B cell (primary cell): ENCODE measurements at regions not wholly inside any gene's neighbourhood (a gene's known extent, or its start where the extent isn't known, plus 50 kb on each side); places are given as distances from the start of the nearest gene placed in this dataset.

ENCODE experiments used
- ATAC-seq: fragments of 200-7000 bp; cut with Tn5 transposase; one replicate; pipeline ENCODE4 v1.10.0; 2021; ENCODE audit warnings: low read depth, mild to moderate bottlenecking, moderate number of reproducible peaks, moderate library complexity
- CTCF ChIA-PET: fragments of 350-600 bp; sonication (Branson Sonifier 250); formaldehyde crosslinking; loops from one replicate; lab custom pipeline; 2021; ENCODE audit warnings: antibody characterized with exemption, inconsistent platforms; lab: Charles Lee
- POLR2A ChIA-PET: fragments of 350-600 bp; sonication (Branson Sonifier 250); formaldehyde crosslinking; loops from one replicate; lab custom pipeline; 2021; ENCODE audit warnings: antibody characterized with exemption; lab: Charles Lee
- DNase-seq: peaks from one replicate; pipeline ENCODE4 v3.0.0; 2013
- H2AFZ ChIP-seq: 2 replicates; pipeline ENCODE4 v1.6.1; 2012; ENCODE audit warnings: mild to moderate bottlenecking, low read depth, low read length; ENCODE audit not compliant: insufficient read depth, poor library complexity, severe bottlenecking
- H3K27ac ChIP-seq, 2 donors: 1 replicate in 1 of 2; 2 replicates in 1 of 2; pipeline ENCODE4 v1.5.1; 2012 to 2013; ENCODE audit warnings: low read length in 2 of 2, mild to moderate bottlenecking in 2 of 2, moderate library complexity in 1 of 2
- H3K27me3 ChIP-seq, 4 experiments: fragments of 200-600 bp in 1 of 4; sonication (generic) in 1 of 4; replicated peaks in 1 of 4; 1 replicate in 2 of 4; 2 replicates in 2 of 4; pipeline versions ENCODE4 v1.6.1 to v1.7.0; 2013 to 2016; ENCODE audit warnings: low read length in 3 of 4, mild to moderate bottlenecking in 2 of 4, mixed read lengths in 1 of 4, moderate library complexity in 1 of 4; ENCODE audit not compliant: insufficient read depth in 4 of 4, control insufficient read depth in 3 of 4; ENCODE audit errors: control extremely low read depth in 1 of 4
- H3K36me3 ChIP-seq, 2 experiments: replicated peaks in 1 of 2; 1 replicate in 1 of 2; 2 replicates in 1 of 2; pipeline versions ENCODE4 v1.6.1 to v1.7.1; 2013; ENCODE audit warnings: low read length in 1 of 2; ENCODE audit not compliant: insufficient read depth in 2 of 2, control insufficient read depth in 1 of 2; ENCODE audit errors: control extremely low read depth in 1 of 2, extremely low read depth in 1 of 2
- H3K4me1 ChIP-seq, 2 donors: fragments of 200-600 bp in 1 of 2; sonication (generic) in 1 of 2; 1 replicate in 1 of 2; 2 replicates in 1 of 2; pipeline versions ENCODE4 v1.5.1 to v1.6.1; 2013 to 2017; ENCODE audit warnings: low read length in 2 of 2; ENCODE audit not compliant: control insufficient read depth in 2 of 2, insufficient read depth in 2 of 2
- H3K4me2 ChIP-seq: replicated peaks from 2 replicates; pipeline ENCODE3; 2012; ENCODE audit warnings: mild to moderate bottlenecking, low read depth, low read length; ENCODE audit not compliant: poor library complexity, severe bottlenecking
- H3K4me3 ChIP-seq, 5 experiments: fragments of 200-600 bp in 1 of 5; sonication (generic) in 1 of 5; 1 replicate in 3 of 5; 2 replicates in 2 of 5; pipeline versions ENCODE4 v1.5.1 to v1.7.0; 2011 to 2016; ENCODE audit warnings: low read length in 4 of 5, mild to moderate bottlenecking in 4 of 5, low read depth in 2 of 5, control low read depth in 1 of 5, moderate library complexity in 1 of 5; ENCODE audit not compliant: insufficient read depth in 1 of 5; ENCODE audit errors: control extremely low read depth in 1 of 5, extremely low read depth in 1 of 5
- H3K79me2 ChIP-seq: fragments of 200-600 bp; sonication (generic); one replicate; pipeline ENCODE4 v1.6.0; 2016; ENCODE audit warnings: low read length; ENCODE audit not compliant: control insufficient read depth, insufficient read depth
- H3K9ac ChIP-seq: fragments of 200-600 bp; sonication (generic); 2 replicates; pipeline ENCODE4 v1.6.1; 2017; ENCODE audit warnings: mild to moderate bottlenecking, low read length, moderate library complexity
- H3K9me3 ChIP-seq, 3 donors: one replicate each; pipeline versions ENCODE4 v1.6.1 to v1.7.1; 2013; ENCODE audit warnings: low read length in 2 of 3; ENCODE audit not compliant: control insufficient read depth in 2 of 3, insufficient read depth in 1 of 3; ENCODE audit errors: control extremely low read depth in 1 of 3
- H4K20me1 ChIP-seq: 2 replicates; pipeline ENCODE4 v1.6.0; 2012; ENCODE audit warnings: mild to moderate bottlenecking, low read length; ENCODE audit not compliant: insufficient read depth, control insufficient read depth, poor library complexity, severe bottlenecking
- H3K27ac Mint-ChIP-seq: one replicate; pipeline ENCODE4 v1.8.0; 2021; ENCODE audit warnings: mixed read lengths
- H3K27me3 Mint-ChIP-seq: one replicate; pipeline ENCODE4 v1.8.0; 2021; ENCODE audit warnings: mixed read lengths
- H3K4me1 Mint-ChIP-seq: one replicate; pipeline ENCODE4 v1.8.0; 2021; ENCODE audit warnings: mixed read lengths
- H3K4me3 Mint-ChIP-seq: one replicate; pipeline ENCODE4 v1.8.0; 2021; ENCODE audit warnings: mixed read lengths
- H3K9me3 Mint-ChIP-seq: one replicate; pipeline ENCODE4 v1.8.0; 2022; ENCODE audit warnings: mixed read lengths; ENCODE audit not compliant: insufficient read depth
- EZH2 ChIP-seq: IDR thresholded peaks from 2 replicates; pipeline ENCODE4 v1.6.1; 2012; ENCODE audit warnings: borderline replicate concordance, low read depth, mild to moderate bottlenecking, moderate library complexity, low read length; ENCODE audit not compliant: insufficient read depth, poor library complexity, severe bottlenecking
- WGBS: methylation state at CpG from one replicate; pipeline ENCODE4 v1.1.5; 2013; ENCODE audit warnings: missing lambda C conversion rate; ENCODE audit not compliant: insufficient coverage; 5-methylcytosine and 5-hydroxymethylcytosine counted together
- intact Hi-C: fragments of 100-400 bp; cut with micrococcal nuclease; formaldehyde crosslinking; loops from one replicate; pipeline ENCODE4 v1.10.0; 2022
- TF ChIP-seq, protein P1 (sequence below): fragments of 200-600 bp; IDR thresholded peaks from one replicate; pipeline ENCODE4 v1.8.0; 2022; ENCODE audit warnings: antibody characterized with exemption, mild to moderate bottlenecking

DNA sequence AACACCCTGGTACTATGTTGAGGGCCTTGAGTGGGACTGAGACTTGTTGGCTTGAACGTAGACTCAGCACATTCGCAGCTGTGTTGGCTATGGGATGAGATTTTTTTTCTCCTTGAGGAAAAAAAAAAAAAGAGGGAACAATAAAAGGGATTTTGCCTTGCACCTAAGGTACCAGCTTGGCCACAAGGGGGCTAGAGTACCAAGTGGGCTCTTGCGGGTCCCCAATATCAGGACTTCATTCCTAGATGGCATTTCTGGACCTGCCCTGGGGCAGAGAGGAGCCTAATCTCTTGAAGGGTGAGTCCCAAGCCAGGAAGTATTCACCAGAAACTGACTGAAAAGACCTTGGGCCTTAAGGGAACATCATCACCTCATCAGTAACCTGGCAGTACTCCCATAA is 1083.6 kb upstream of the PHF14 start:
- Histone ChIP-seq H2AFZ (no peak overlapping the region), H3K4me1 (no peaks in the 10 kb centered on the region), H3K9ac (no peak overlapping the region), H3K9me3 (no peaks in the 10 kb centered on the region), H3K4me2 (no peak overlapping the region), H3K4me3 (no peak overlapping the region), H3K27me3 (no peaks in the 10 kb centered on the region), H3K79me2 (no peaks in the 10 kb centered on the region), H3K27ac (no peak overlapping the region), H4K20me1 (no peaks in the 10 kb centered on the region), H3K36me3 (no peaks in the 10 kb centered on the region)
- Mint-ChIP-seq H3K27ac (no peak overlapping the region), H3K27me3 (no peaks in the 10 kb centered on the region), H3K9me3 (peaks cover 2% of the 10 kb centered on the region), H3K4me3 (no peak overlapping the region), H3K4me1 (no peaks in the 10 kb centered on the region)
- ChIA-PET POLR2A (no interaction called here), CTCF (no interaction called here)
- no peak for TF ChIP-seq EZH2
- TF ChIP-seq, protein P1, sequence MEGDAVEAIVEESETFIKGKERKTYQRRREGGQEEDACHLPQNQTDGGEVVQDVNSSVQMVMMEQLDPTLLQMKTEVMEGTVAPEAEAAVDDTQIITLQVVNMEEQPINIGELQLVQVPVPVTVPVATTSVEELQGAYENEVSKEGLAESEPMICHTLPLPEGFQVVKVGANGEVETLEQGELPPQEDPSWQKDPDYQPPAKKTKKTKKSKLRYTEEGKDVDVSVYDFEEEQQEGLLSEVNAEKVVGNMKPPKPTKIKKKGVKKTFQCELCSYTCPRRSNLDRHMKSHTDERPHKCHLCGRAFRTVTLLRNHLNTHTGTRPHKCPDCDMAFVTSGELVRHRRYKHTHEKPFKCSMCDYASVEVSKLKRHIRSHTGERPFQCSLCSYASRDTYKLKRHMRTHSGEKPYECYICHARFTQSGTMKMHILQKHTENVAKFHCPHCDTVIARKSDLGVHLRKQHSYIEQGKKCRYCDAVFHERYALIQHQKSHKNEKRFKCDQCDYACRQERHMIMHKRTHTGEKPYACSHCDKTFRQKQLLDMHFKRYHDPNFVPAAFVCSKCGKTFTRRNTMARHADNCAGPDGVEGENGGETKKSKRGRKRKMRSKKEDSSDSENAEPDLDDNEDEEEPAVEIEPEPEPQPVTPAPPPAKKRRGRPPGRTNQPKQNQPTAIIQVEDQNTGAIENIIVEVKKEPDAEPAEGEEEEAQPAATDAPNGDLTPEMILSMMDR: no peak
- WGBS: 76% methylated on average over 3 of the region's 3 CpGs
- DNase-seq: no peak
- intact Hi-C loops: no loop called here
- no peak for ATAC-seq

DNA sequence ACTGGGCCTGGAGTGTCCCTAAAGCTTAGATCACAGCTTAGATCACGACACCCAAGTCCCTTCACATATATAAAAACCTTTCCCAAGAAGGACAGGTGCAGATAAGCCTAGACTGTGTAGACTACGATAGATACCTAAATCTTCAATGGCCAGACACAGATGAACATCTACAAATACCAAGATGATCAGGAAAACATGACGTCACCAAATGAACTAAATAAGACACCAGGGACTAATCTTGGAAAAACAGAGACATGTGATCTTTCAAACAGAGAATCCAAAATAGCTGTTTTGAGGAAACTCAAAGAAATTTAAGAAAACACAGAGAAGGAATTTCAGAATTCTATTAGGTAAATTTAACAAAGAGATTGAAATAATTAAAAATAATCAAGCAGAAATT is 1082.6 kb upstream of the PHF14 start:
- Histone ChIP-seq H2AFZ (no peak overlapping the region), H3K9me3 (no peaks in the 10 kb centered on the region), H3K4me1 (no peaks in the 10 kb centered on the region), H3K9ac (no peak overlapping the region), H3K79me2 (no peaks in the 10 kb centered on the region), H3K36me3 (no peaks in the 10 kb centered on the region), H3K4me3 (no peak overlapping the region), H3K27ac (no peak overlapping the region), H3K4me2 (no peak overlapping the region), H3K27me3 (no peaks in the 10 kb centered on the region), H4K20me1 (no peaks in the 10 kb centered on the region)
- 43% methylated on average over 2 of the region's 3 CpGs for WGBS
- ChIA-PET CTCF (no interaction called here), POLR2A (no interaction called here)
- H3K27me3 Mint-ChIP-seq: no peaks in the 10 kb centered on the region
- ATAC-seq: no peak
- intact Hi-C loops: no loop called here
- DNase-seq: no peak
- no peak overlapping the region for H3K27ac Mint-ChIP-seq
- TF ChIP-seq, protein P1: no peak
- TF ChIP-seq EZH2: no peak
- no peak overlapping the region for H3K4me3 Mint-ChIP-seq
- no peaks in the 10 kb centered on the region for H3K4me1 Mint-ChIP-seq
- peaks cover 2% of the 10 kb centered on the region for H3K9me3 Mint-ChIP-seq
